ENCODE measurements at regions not wholly inside any gene's neighbourhood (a gene's known extent, or its start where the extent isn't known, plus 50 kb on each side); places are given as distances from the start of the nearest gene placed in this dataset.

- no peak overlapping the region for H2BK20ac ChIP-seq (ENCODE audit: low read depth, low read length, poor library complexity, severe bottlenecking)
- no peaks in the 10 kb centered on the region for H4K20me1 ChIP-seq (ENCODE audit: control insufficient read depth, insufficient read depth, insufficient read length)
- H4K5ac ChIP-seq (ENCODE audit: insufficient read length, low read depth, low read length): no peak overlapping the region
- H2AFZ ChIP-seq (ENCODE audit: low read length): no peak overlapping the region
- H3K4me2 ChIP-seq (ENCODE audit: insufficient read depth, insufficient read length, low read length): no peak overlapping the region
- H3K79me1 ChIP-seq (ENCODE audit: insufficient read depth, low read depth, low read length, poor library complexity, severe bottlenecking): no peaks in the 10 kb centered on the region
- H3K4ac ChIP-seq (ENCODE audit: low read depth, low read length): no peak overlapping the region
- no peak overlapping the region for H3K23ac ChIP-seq (ENCODE audit: insufficient read length, low read depth, low read length)
- no peaks in the 10 kb centered on the region for H3K27me3 ChIP-seq (ENCODE audit: insufficient read depth, low read length)
- no peak overlapping the region for H3K18ac ChIP-seq (ENCODE audit: insufficient read length, low read depth, low read length)
- H2BK12ac ChIP-seq (ENCODE audit: insufficient read length, low read depth, low read length): no peak overlapping the region
- H3K9ac ChIP-seq (ENCODE audit: extremely low read depth, insufficient read length, low read length): no peak overlapping the region
- no peaks in the 10 kb centered on the region for H3K79me2 ChIP-seq (ENCODE audit: insufficient read depth, low read length)
- H2BK5ac ChIP-seq (ENCODE audit: insufficient read length, low read length): no peak overlapping the region
- TF ChIP-seq CTCF (conservative IDR thresholded peaks at IDR 0.05): no peak
- no peak overlapping the region for H2AK5ac ChIP-seq (ENCODE audit: insufficient read length, low read length)
- no peak overlapping the region for H3K27ac ChIP-seq (ENCODE audit: insufficient read length, low read depth, low read length)
- no peak for DNase-seq
- H2BK15ac ChIP-seq (ENCODE audit: low read depth, low read length): no peak overlapping the region
- peaks cover 3 to 10% (median 6%) of the 10 kb centered on the region in 3 experiments; a peak in 6 of 7 replicates for H3K36me3 Mint-ChIP-seq (ENCODE audit: insufficient read depth in 1 of 3, low read depth in 3 of 3)
- no peak overlapping the region for H3T11ph ChIP-seq (ENCODE audit: low read length)
- H3K9me3 ChIP-seq (ENCODE audit: control insufficient read depth, low read depth, low read length): no peaks in the 10 kb centered on the region
- peak overlapping the region in 1 of 3 experiments; percentile 47; a peak in 1 of 7 replicates for H3K27ac Mint-ChIP-seq
- no peak overlapping the region for H4K8ac ChIP-seq (replicated peaks; ENCODE audit: insufficient read length, low read depth, low read length)
- peaks cover 7 to 12% of the 10 kb centered on the region in 2 experiments for H3K4me1 Mint-ChIP-seq
- peaks cover 6% of the 10 kb centered on the region for H3K27me3 Mint-ChIP-seq (ENCODE audit: low read depth)
- H3K9me3 Mint-ChIP-seq: peaks cover 13 to 24% of the 10 kb centered on the region in 2 experiments
- no peak overlapping the region for H2BK120ac ChIP-seq (ENCODE audit: low read depth, low read length, poor library complexity, severe bottlenecking)
- no peak overlapping the region for H4K91ac ChIP-seq (ENCODE audit: insufficient read length, low read depth, low read length)
- H3K23me2 ChIP-seq (ENCODE audit: insufficient read length, low read depth, low read length, poor library complexity, severe bottlenecking): no peaks in the 10 kb centered on the region
- WGBS (ENCODE audit: extremely low coverage, insufficient read length, low lambda C conversion rate): no CpG with 5 or more reads among the region's 14 CpGs
- H3K14ac ChIP-seq (ENCODE audit: insufficient read depth, low read length): no peak overlapping the region
- no peak overlapping the region for H3K4me3 Mint-ChIP-seq
- H3K4me1 ChIP-seq (ENCODE audit: insufficient read depth, low read length): no peaks in the 10 kb centered on the region
- no peak overlapping the region for H3K56ac ChIP-seq (ENCODE audit: insufficient read length, low read depth, low read length)
Observed at GRCh38 chr9:134983506-134984371, 66.0 kb upstream of the FCN1 start.

Measured in H9 (cell line).